HEK293 (cell line): ENCODE measurements at regions not wholly inside any gene's neighbourhood (a gene's known extent, or its start where the extent isn't known, plus 50 kb on each side); places are given as distances from the start of the nearest gene placed in this dataset.

Experiments used
- CTCF ChIA-PET: fragments of 350-600 bp; formaldehyde crosslinking; extraction: SDS; loops from one replicate; lab custom pipeline; 2021; ENCODE audit warnings: antibody characterized with exemption; lab: Yijun Ruan, JAX
- POLR2A ChIA-PET: fragments of 300-600 bp; formaldehyde crosslinking; extraction: SDS; loops from one replicate; lab custom pipeline; 2020; ENCODE audit warnings: antibody characterized with exemption, inconsistent platforms; lab: Yijun Ruan, JAX
- H3K27ac ChIP-seq: fragments of 200-500 bp; sonication (Bioruptor generic); 2 replicates; pipeline ENCODE4 v1.5.1; 2014; ENCODE audit warnings: low read depth, low read length, control low read depth, inconsistent platforms; ENCODE audit errors: extremely low read depth
- H3K36me3 ChIP-seq, 2 experiments: fragments of 200-500 bp in 1 of 2; sonication (Bioruptor generic) in 1 of 2; 1 replicate in 1 of 2; 2 replicates in 1 of 2; pipeline ENCODE4 v1.5.1; 2014 to 2017; ENCODE audit warnings: inconsistent platforms in 2 of 2, low read length in 2 of 2; ENCODE audit not compliant: control insufficient read depth in 2 of 2, insufficient read depth in 1 of 2
- H3K4me1 ChIP-seq: fragments of 200-500 bp; sonication (Bioruptor generic); 2 replicates; pipeline ENCODE4 v1.5.1; 2014; ENCODE audit warnings: mild to moderate bottlenecking, low read length, inconsistent platforms; ENCODE audit not compliant: control insufficient read depth, insufficient read depth
- H3K4me3 ChIP-seq: 2 replicates; pipeline ENCODE4 v1.5.1; 2011; ENCODE audit warnings: low read depth, mild to moderate bottlenecking, control low read depth, low read length, moderate library complexity
- H3K9me3 ChIP-seq: fragments of 200-500 bp; sonication (Bioruptor generic); 2 replicates; pipeline ENCODE4 v1.5.1; 2014; ENCODE audit warnings: low read depth, low read length, inconsistent platforms; ENCODE audit not compliant: control insufficient read depth, insufficient read depth
- BCL11A ChIP-seq: fragments of 450-650 bp; formaldehyde crosslinking; IDR thresholded peaks from 2 replicates; pipeline ENCODE4 v1.5.1; 2016; ENCODE audit warnings: low read depth, missing biosample characterization, missing genetic modification characterization
- BCL11B ChIP-seq: fragments of 450-650 bp; formaldehyde crosslinking; IDR thresholded peaks from 2 replicates; pipeline ENCODE4 v1.5.1; 2016; ENCODE audit warnings: low read depth, missing biosample characterization, missing genetic modification characterization
- ELK4 ChIP-seq: IDR thresholded peaks from 2 replicates; pipeline ENCODE4 v1.6.1; 2011; ENCODE audit warnings: mild to moderate bottlenecking, low read depth, low read length, borderline replicate concordance
- GFI1B ChIP-seq: fragments of 450-650 bp; formaldehyde crosslinking; IDR thresholded peaks from 2 replicates; pipeline ENCODE4 v1.5.1; 2016; ENCODE audit warnings: missing biosample characterization, missing genetic modification characterization
- MEIS1 ChIP-seq: sonication (generic); formaldehyde crosslinking; IDR thresholded peaks from 2 replicates; pipeline ENCODE4 v1.8.1; 2022; ENCODE audit warnings: missing genetic modification reagents, mild to moderate bottlenecking, borderline replicate concordance
- MYNN ChIP-seq: fragments of 450-650 bp; formaldehyde crosslinking; IDR thresholded peaks from 2 replicates; pipeline ENCODE4 v1.5.1; 2016; ENCODE audit warnings: missing biosample characterization, missing genetic modification characterization, borderline replicate concordance
- OVOL3 ChIP-seq: fragments of 450-650 bp; formaldehyde crosslinking; IDR thresholded peaks from 2 replicates; pipeline ENCODE4 v1.5.1; 2016; ENCODE audit warnings: missing biosample characterization, missing genetic modification characterization
- SALL2 ChIP-seq: fragments of 450-650 bp; formaldehyde crosslinking; IDR thresholded peaks from 2 replicates; pipeline ENCODE4 v1.5.0; 2017; ENCODE audit warnings: missing biosample characterization, mild to moderate bottlenecking, missing genetic modification characterization, borderline replicate concordance
- ZBTB26 ChIP-seq: fragments of 450-650 bp; formaldehyde crosslinking; optimal IDR thresholded peaks from 2 replicates; pipeline ENCODE3; 2016; ENCODE audit warnings: missing biosample characterization, mild to moderate bottlenecking, missing genetic modification characterization
- ZNF10 ChIP-seq: fragments of 450-650 bp; formaldehyde crosslinking; IDR thresholded peaks from 2 replicates; pipeline ENCODE4 v1.5.1; 2017; ENCODE audit warnings: missing biosample characterization, missing genetic modification characterization
- ZNF112 ChIP-seq: fragments of 450-650 bp; formaldehyde crosslinking; IDR thresholded peaks from 2 replicates; pipeline ENCODE4 v1.5.0; 2017; ENCODE audit warnings: missing biosample characterization, missing genetic modification characterization
- ZNF132 ChIP-seq: fragments of 450-650 bp; formaldehyde crosslinking; IDR thresholded peaks from 2 replicates; pipeline ENCODE4 v1.5.1; 2017; ENCODE audit warnings: missing biosample characterization, missing genetic modification characterization, borderline replicate concordance
- ZNF133 ChIP-seq: fragments of 450-650 bp; formaldehyde crosslinking; IDR thresholded peaks from 2 replicates; pipeline ENCODE4 v1.5.1; 2016; ENCODE audit warnings: missing biosample characterization, missing genetic modification characterization
- ZNF157 ChIP-seq: fragments of 450-650 bp; formaldehyde crosslinking; IDR thresholded peaks from 2 replicates; pipeline ENCODE4 v1.5.1; 2016; ENCODE audit warnings: missing biosample characterization, missing genetic modification characterization
- ZNF16 ChIP-seq: fragments of 450-650 bp; formaldehyde crosslinking; IDR thresholded peaks from 2 replicates; pipeline ENCODE4 v1.5.1; 2016; ENCODE audit warnings: low read depth, missing biosample characterization, missing genetic modification characterization
- ZNF169 ChIP-seq: fragments of 450-650 bp; formaldehyde crosslinking; IDR thresholded peaks from 2 replicates; pipeline ENCODE4 v1.5.1; 2016; ENCODE audit warnings: missing biosample characterization, missing genetic modification characterization
- ZNF19 ChIP-seq: fragments of 450-650 bp; formaldehyde crosslinking; IDR thresholded peaks from 2 replicates; pipeline ENCODE4; 2016; ENCODE audit warnings: missing biosample characterization, missing genetic modification characterization, low read depth
- ZNF202 ChIP-seq: fragments of 450-650 bp; formaldehyde crosslinking; IDR thresholded peaks from 2 replicates; pipeline ENCODE4 v1.5.1; 2016; ENCODE audit warnings: missing biosample characterization, missing genetic modification characterization, borderline replicate concordance
- ZNF221 ChIP-seq: fragments of 450-650 bp; formaldehyde crosslinking; IDR thresholded peaks from 2 replicates; pipeline ENCODE4 v1.5.1; 2017; ENCODE audit warnings: missing biosample characterization, missing genetic modification characterization, borderline replicate concordance
- ZNF274 ChIP-seq, 2 experiments: fragments of 200-500 bp in 1 of 2; fragments of 450-650 bp in 1 of 2; sonication (Bioruptor generic) in 1 of 2; formaldehyde crosslinking in 1 of 2; IDR thresholded peaks; 2 replicates each; pipeline versions ENCODE4 v1.5.1 to v1.6.1; 2014 to 2016; ENCODE audit warnings: borderline replicate concordance in 1 of 2, inconsistent platforms in 1 of 2, low read length in 1 of 2, missing biosample characterization in 1 of 2, missing genetic modification characterization in 1 of 2
- ZNF350 ChIP-seq: fragments of 450-650 bp; formaldehyde crosslinking; IDR thresholded peaks from 2 replicates; pipeline ENCODE4 v1.5.0; 2017; ENCODE audit warnings: missing biosample characterization, mild to moderate bottlenecking, missing genetic modification characterization
- ZNF354C ChIP-seq: fragments of 450-650 bp; formaldehyde crosslinking; IDR thresholded peaks from 2 replicates; pipeline ENCODE4 v1.5.1; 2016; ENCODE audit warnings: missing biosample characterization, missing genetic modification characterization, low read depth, borderline replicate concordance
- ZNF394 ChIP-seq: fragments of 450-650 bp; formaldehyde crosslinking; IDR thresholded peaks from 2 replicates; pipeline ENCODE4 v1.5.1; 2016; ENCODE audit warnings: missing biosample characterization, missing genetic modification characterization, mild to moderate bottlenecking, moderate library complexity, borderline replicate concordance
- ZNF398 ChIP-seq: fragments of 450-650 bp; formaldehyde crosslinking; IDR thresholded peaks from 2 replicates; pipeline ENCODE4 v1.5.1; 2017; ENCODE audit warnings: missing biosample characterization, missing genetic modification characterization
- ZNF664 ChIP-seq: fragments of 450-650 bp; formaldehyde crosslinking; IDR thresholded peaks from 2 replicates; pipeline ENCODE4 v1.5.1; 2016; ENCODE audit warnings: missing biosample characterization, missing genetic modification characterization

GRCh38 chr1:41294216-41294615, 52.1 kb upstream of the SCMH1 start:
- Histone ChIP-seq H3K27ac (no peak overlapping the region), H3K4me1 (no peaks in the 10 kb centered on the region), H3K4me3 (no peak overlapping the region), H3K36me3 (no peaks in the 10 kb centered on the region), H3K9me3 (no peaks in the 10 kb centered on the region)
- POLR2A ChIA-PET: no interaction called here
- TF ChIP-seq BCL11A (tag by site-specific recombination) (no peak), ZNF354C (tag by site-specific recombination) (no peak), MEIS1 (CRISPR knock-in tag) (no peak), ZNF398 (tag by site-specific recombination) (no peak), ELK4 (no peak), ZNF132 (tag by site-specific recombination) (no peak), ZNF221 (no peak), BCL11B (no peak), ZNF274 (IDR thresholded peaks at IDR 0.05; ENCODE audit: low read length) (no peak), ZNF274 (tag by site-specific recombination; IDR thresholded peaks at IDR 0.05; ENCODE audit: borderline replicate concordance) (no peak), SALL2 (tag by site-specific recombination) (no peak), ZNF133 (tag by site-specific recombination) (no peak), GFI1B (no peak), OVOL3 (no peak), ZNF16 (tag by site-specific recombination) (no peak), MYNN (tag by site-specific recombination) (no peak), ZBTB26 (no peak), ZNF664 (tag by site-specific recombination) (no peak), ZNF394 (tag by site-specific recombination) (no peak), ZNF112 (tag by site-specific recombination) (no peak), ZNF19 (tag by site-specific recombination) (no peak)
- CTCF ChIA-PET: interaction anchor here (6.8 kb wide), 1 partner anchor 11 kb away, joined by 50 read pairs; no protein-coding TSS in a partner anchor

GRCh38 chr1:41293779-41294178, 51.7 kb upstream of the SCMH1 start:
- no peaks in the 10 kb centered on the region for H3K36me3 ChIP-seq
- no peak for TF ChIP-seq ZNF10 (tag by site-specific recombination)
- TF ChIP-seq ZNF157 (tag by site-specific recombination): no peak
- TF ChIP-seq ZNF202: no peak
- TF ChIP-seq ZNF169 (tag by site-specific recombination): no peak
- no peak for TF ChIP-seq ZNF350 (tag by site-specific recombination)
- H3K27ac ChIP-seq: no peak overlapping the region
- ChIA-PET POLR2A (no interaction called here), CTCF (interaction anchor here (0.6 to 6.8 kb wide), 2 partner anchors 11 to 1314 kb away, joined by 3 to 50 read pairs; no protein-coding TSS in a partner anchor)
- no peaks in the 10 kb centered on the region for H3K9me3 ChIP-seq
- H3K4me1 ChIP-seq: no peaks in the 10 kb centered on the region
- H3K4me3 ChIP-seq: no peak overlapping the region
